ENCODE measurements at regions not wholly inside any gene's neighbourhood (a gene's known extent, or its start where the extent isn't known, plus 50 kb on each side); places are given as distances from the start of the nearest gene placed in this dataset.

- Mint-ChIP-seq H3K36me3 (ENCODE audit: low read depth) (no peaks in the 10 kb centered on the region), H3K4me1 (no peaks in the 10 kb centered on the region)
- ATAC-seq (replicated peaks), result no peak
Measured at GRCh38 chr6:3577517-3577916, 120.7 kb upstream of the SLC22A23 start.

GRCh38 chr6:3575701-3576100 is 118.9 kb upstream of the SLC22A23 start:
- Mint-ChIP-seq H3K36me3 (ENCODE audit: low read depth) (no peaks in the 10 kb centered on the region), H3K4me1 (no peaks in the 10 kb centered on the region), H3K9me3 (no peaks in the 10 kb centered on the region), H3K4me3 (no peak overlapping the region), H3K27ac (no peak overlapping the region), H3K27me3 (peaks cover 26% of the 10 kb centered on the region)
- ATAC-seq (replicated peaks), result no peak

More at GRCh38 chr6:3577517-3577916, 120.7 kb upstream of the SLC22A23 start:
- Mint-ChIP-seq H3K27ac (no peak overlapping the region), H3K9me3 (no peaks in the 10 kb centered on the region), H3K27me3 (peaks cover 23% of the 10 kb centered on the region), H3K4me3 (no peak overlapping the region)

DNA sequence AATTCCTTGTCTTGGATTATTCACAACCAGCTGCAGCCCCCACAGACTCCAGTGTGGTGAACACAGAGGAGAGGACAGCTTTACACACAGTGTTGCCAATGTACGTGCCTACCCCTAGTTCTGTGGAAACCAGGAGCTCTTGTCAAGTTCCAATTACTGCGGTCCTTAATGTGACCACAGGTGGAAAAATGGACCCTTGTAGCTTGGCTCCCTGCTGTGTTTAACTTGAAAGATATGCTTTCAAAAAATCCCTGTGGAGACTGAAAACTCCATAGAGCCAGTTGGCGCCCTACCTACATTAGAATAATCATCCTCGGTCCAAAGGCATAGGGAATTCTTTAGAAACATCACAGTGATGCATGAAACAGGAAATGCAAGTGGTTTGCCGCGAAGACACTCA is 118.3 kb upstream of the SLC22A23 start:
- no peak overlapping the region for H3K4me3 Mint-ChIP-seq
- peaks cover 26% of the 10 kb centered on the region for H3K27me3 Mint-ChIP-seq
- no peak overlapping the region for H3K27ac Mint-ChIP-seq
- H3K9me3 Mint-ChIP-seq, result no peaks in the 10 kb centered on the region
- no peaks in the 10 kb centered on the region for H3K36me3 Mint-ChIP-seq (ENCODE audit: low read depth)
- H3K4me1 Mint-ChIP-seq, result no peaks in the 10 kb centered on the region
- no peak for ATAC-seq (replicated peaks)

DNA sequence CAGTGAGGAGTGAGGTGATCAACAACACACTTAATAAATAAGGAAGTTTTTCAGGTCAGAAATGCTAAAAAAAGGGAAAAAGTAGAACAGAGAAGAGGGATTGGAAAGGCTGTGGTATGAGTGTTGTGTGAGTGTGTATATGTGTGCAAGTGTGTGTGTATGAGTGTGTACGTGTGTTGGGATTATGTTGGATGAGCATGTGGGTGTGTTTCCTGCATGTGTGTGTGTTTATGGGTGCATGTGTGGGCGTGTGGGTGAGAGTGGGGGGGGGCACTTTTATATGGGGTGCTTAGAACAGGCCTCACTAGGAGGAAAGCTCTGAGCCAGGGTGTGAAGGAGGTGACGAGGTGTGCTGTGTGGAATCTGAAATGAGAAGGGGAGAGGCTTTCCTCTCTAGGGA is 116.8 kb upstream of the SLC22A23 start:
- ATAC-seq (replicated peaks), result no peak
- no peaks in the 10 kb centered on the region for H3K36me3 Mint-ChIP-seq (ENCODE audit: low read depth)
- H3K27me3 Mint-ChIP-seq, result peaks cover 21% of the 10 kb centered on the region
- H3K4me1 Mint-ChIP-seq, result no peaks in the 10 kb centered on the region
- no peak overlapping the region for H3K4me3 Mint-ChIP-seq
- H3K27ac Mint-ChIP-seq, result no peak overlapping the region
- H3K9me3 Mint-ChIP-seq, result no peaks in the 10 kb centered on the region

GRCh38 chr6:3571836-3572235 is 115.0 kb upstream of the SLC22A23 start:
- Mint-ChIP-seq H3K27me3 (peaks cover 15% of the 10 kb centered on the region), H3K36me3 (ENCODE audit: low read depth) (no peaks in the 10 kb centered on the region), H3K4me3 (no peak overlapping the region), H3K27ac (no peak overlapping the region), H3K9me3 (no peaks in the 10 kb centered on the region), H3K4me1 (no peaks in the 10 kb centered on the region)
- no peak for ATAC-seq (replicated peaks)

DNA sequence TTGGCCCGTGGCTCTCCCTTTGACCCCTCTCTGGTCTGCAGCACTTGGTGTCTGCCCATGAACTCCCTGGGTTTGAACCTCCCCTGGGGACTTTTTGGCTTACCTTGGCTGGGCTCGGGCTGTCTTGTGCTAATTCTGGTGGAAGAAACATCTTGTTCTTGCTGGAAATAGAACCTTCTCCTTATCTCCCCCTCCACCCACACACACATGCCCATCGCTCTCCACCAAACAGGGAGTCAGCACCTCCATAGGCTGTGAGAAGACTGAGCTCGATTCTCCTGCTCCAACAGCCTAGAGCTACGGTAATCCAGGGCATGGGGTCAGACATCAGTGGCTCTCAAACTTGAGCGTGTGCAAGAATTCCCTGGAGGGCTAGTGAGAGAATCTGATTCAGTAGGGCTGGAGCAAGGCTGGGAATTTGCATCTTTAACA is 114.4 kb upstream of the SLC22A23 start:
- Mint-ChIP-seq H3K9me3 (no peaks in the 10 kb centered on the region), H3K4me1 (no peaks in the 10 kb centered on the region), H3K4me3 (no peak overlapping the region), H3K27me3 (peaks cover 13% of the 10 kb centered on the region), H3K36me3 (ENCODE audit: low read depth) (no peaks in the 10 kb centered on the region), H3K27ac (no peak overlapping the region)
- no peak for ATAC-seq (replicated peaks)

GRCh38 chr6:3569816-3570215 is 113.0 kb upstream of the SLC22A23 start:
- no peaks in the 10 kb centered on the region for H3K36me3 Mint-ChIP-seq (ENCODE audit: low read depth)
- H3K27me3 Mint-ChIP-seq, result peaks cover 9% of the 10 kb centered on the region

DNA sequence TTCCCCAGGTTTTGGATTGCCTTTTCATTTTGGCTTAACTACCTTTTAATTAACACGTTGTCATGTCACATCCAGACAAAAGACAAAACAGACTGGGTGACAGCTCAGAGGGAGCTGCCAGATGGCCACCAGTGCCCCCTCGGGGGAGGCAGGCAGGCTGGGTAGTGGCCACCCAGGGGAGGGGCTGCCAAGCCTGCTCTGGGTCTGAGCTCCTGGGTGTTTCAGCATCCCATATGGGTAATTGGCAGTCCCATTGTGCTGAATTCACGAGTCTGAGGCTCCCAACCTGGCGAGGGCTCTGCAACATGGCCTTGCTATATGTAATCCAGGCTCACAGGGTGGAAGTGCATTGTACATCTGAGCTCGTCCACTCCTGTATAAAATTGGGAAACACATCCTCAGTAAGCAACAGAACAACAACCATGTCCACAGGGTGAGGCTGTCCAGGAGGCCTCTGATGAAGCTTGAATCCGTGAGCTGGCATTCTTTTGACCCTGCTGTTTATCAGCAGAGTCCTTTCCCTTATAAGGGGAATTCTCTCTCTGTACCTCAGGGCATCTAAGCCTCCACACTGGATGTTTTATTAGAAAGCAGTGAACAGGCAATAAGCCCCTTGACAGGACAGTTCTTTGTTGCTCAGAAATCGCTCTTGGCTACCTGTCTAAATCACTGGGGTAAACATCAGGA is 111.7 kb upstream of the SLC22A23 start:
- no peak for ATAC-seq (replicated peaks)
- Mint-ChIP-seq H3K4me3 (no peak overlapping the region), H3K27me3 (peaks cover 6% of the 10 kb centered on the region), H3K4me1 (no peaks in the 10 kb centered on the region), H3K36me3 (ENCODE audit: low read depth) (no peaks in the 10 kb centered on the region), H3K9me3 (no peaks in the 10 kb centered on the region), H3K27ac (no peak overlapping the region)

More at GRCh38 chr6:3569816-3570215, 113.0 kb upstream of the SLC22A23 start:
- no peaks in the 10 kb centered on the region for H3K4me1 Mint-ChIP-seq
- no peak overlapping the region for H3K4me3 Mint-ChIP-seq
- H3K9me3 Mint-ChIP-seq, result no peaks in the 10 kb centered on the region
- ATAC-seq (replicated peaks), result no peak
- H3K27ac Mint-ChIP-seq, result no peak overlapping the region

- ATAC-seq (replicated peaks), result no peak
- no peaks in the 10 kb centered on the region for H3K4me1 Mint-ChIP-seq
- no peak overlapping the region for H3K4me3 Mint-ChIP-seq
- no peak overlapping the region for H3K27ac Mint-ChIP-seq
- H3K27me3 Mint-ChIP-seq, result peaks cover 7% of the 10 kb centered on the region
- H3K36me3 Mint-ChIP-seq (ENCODE audit: low read depth), result no peaks in the 10 kb centered on the region
- H3K9me3 Mint-ChIP-seq, result no peaks in the 10 kb centered on the region
Measured at GRCh38 chr6:3566812-3567211, 110.0 kb upstream of the SLC22A23 start.

- Mint-ChIP-seq H3K4me1 (no peaks in the 10 kb centered on the region), H3K4me3 (no peak overlapping the region), H3K9me3 (no peaks in the 10 kb centered on the region), H3K27ac (no peak overlapping the region), H3K27me3 (peaks cover 3% of the 10 kb centered on the region), H3K36me3 (ENCODE audit: low read depth) (no peaks in the 10 kb centered on the region)
- no peak for ATAC-seq (replicated peaks)
Measured at GRCh38 chr6:3565291-3565690, 108.4 kb upstream of the SLC22A23 start.

DNA sequence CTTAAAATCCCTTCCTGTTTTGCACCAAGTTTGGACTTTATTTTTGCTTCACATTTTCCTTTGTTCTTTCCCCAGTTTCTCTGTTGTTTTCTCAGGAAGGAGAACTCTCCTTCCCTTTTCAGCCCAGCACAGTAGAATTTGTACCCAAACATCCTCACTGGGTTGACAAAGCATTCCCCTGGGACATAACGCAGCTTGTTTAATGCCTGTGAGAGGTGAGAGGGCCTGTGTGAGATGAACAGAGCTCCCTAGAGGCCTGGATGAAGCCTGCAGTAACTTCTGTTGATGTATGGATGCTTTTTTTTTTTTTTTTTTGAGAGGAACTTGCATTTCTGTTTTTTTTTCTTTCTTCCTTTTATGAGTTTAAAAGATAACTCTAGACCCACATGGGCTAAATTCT is 104.9 kb upstream of the SLC22A23 start:
- Mint-ChIP-seq H3K36me3 (ENCODE audit: low read depth) (no peaks in the 10 kb centered on the region), H3K4me1 (no peaks in the 10 kb centered on the region), H3K27me3 (peaks cover 11% of the 10 kb centered on the region), H3K4me3 (no peak overlapping the region), H3K27ac (no peak overlapping the region), H3K9me3 (no peaks in the 10 kb centered on the region)
- ATAC-seq (replicated peaks), result no peak

- Mint-ChIP-seq H3K27me3 (peaks cover 11% of the 10 kb centered on the region), H3K36me3 (ENCODE audit: low read depth) (no peaks in the 10 kb centered on the region), H3K27ac (no peak overlapping the region), H3K4me3 (no peak overlapping the region), H3K4me1 (no peaks in the 10 kb centered on the region), H3K9me3 (no peaks in the 10 kb centered on the region)
- no peak for ATAC-seq (replicated peaks)
Measured at GRCh38 chr6:3560211-3560610, 103.4 kb upstream of the SLC22A23 start.

GRCh38 chr6:3559561-3559960 is 102.7 kb upstream of the SLC22A23 start:
- H3K9me3 Mint-ChIP-seq, result no peaks in the 10 kb centered on the region
- H3K4me1 Mint-ChIP-seq, result no peaks in the 10 kb centered on the region
- H3K36me3 Mint-ChIP-seq (ENCODE audit: low read depth), result no peaks in the 10 kb centered on the region
- no peak overlapping the region for H3K4me3 Mint-ChIP-seq
- no peak overlapping the region for H3K27ac Mint-ChIP-seq
- H3K27me3 Mint-ChIP-seq, result peaks cover 11% of the 10 kb centered on the region
- ATAC-seq (replicated peaks), result no peak

DNA sequence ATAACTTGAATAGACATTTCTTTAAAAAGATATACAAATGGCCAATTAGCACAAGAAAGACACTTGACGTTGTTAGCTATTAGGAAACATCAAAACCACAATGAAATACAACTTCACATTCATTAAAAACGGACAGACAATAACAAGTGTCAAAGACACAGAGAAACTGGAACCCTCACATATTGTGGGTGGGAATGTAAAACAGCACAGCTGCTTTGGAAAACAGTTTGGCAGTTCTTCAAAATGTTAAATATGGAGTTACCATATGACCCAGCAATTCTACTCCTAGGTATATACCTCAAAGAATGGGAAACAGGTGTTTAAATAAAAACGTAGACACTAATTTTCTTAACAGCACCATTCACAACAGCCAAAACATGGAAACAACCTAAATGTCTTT is 100.5 kb upstream of the SLC22A23 start:
- Mint-ChIP-seq H3K4me3 (no peak overlapping the region), H3K4me1 (no peaks in the 10 kb centered on the region), H3K27ac (no peak overlapping the region), H3K27me3 (peaks cover 19% of the 10 kb centered on the region), H3K36me3 (ENCODE audit: low read depth) (no peaks in the 10 kb centered on the region), H3K9me3 (no peaks in the 10 kb centered on the region)
- ATAC-seq (replicated peaks), result no peak

DNA sequence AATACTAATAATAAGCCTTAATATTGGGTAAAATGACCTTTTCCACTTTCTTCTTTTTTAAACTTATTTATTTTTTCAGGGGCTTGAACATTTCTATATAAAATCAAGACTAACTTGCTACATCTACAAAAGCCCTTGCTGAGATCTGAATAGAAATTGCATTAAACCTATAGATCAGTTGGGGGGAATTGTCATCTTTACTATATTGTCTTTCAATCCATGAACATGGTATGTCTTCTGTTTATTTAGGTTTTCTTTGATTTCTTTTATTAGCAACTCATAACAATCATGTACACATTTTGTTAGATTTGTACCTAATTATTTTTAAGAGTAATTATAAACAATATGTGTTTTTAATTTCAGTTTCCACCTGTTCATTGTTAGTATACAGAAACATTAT is 96.4 kb upstream of the SLC22A23 start:
- H3K4me1 Mint-ChIP-seq, result no peaks in the 10 kb centered on the region
- H3K27me3 Mint-ChIP-seq, result peaks cover 21% of the 10 kb centered on the region
- H3K9me3 Mint-ChIP-seq, result no peaks in the 10 kb centered on the region
- H3K27ac Mint-ChIP-seq, result no peak overlapping the region
- H3K4me3 Mint-ChIP-seq, result no peak overlapping the region
- no peak for ATAC-seq (replicated peaks)
- no peaks in the 10 kb centered on the region for H3K36me3 Mint-ChIP-seq (ENCODE audit: low read depth)

Data from activated T-helper 17 cell treated with anti-CD3 and anti-CD28 coated beads, Interleukin-2, amount 50 U/mL, for 72 hours (primary cell).